ENCODE measurements at regions not wholly inside any gene's neighbourhood (a gene's known extent, or its start where the extent isn't known, plus 50 kb on each side); places are given as distances from the start of the nearest gene placed in this dataset.
"Not testable (repeated sequence)": the region's sequence is repeated elsewhere in the genome, so short reads cannot be mapped to it uniquely, and the experiment has no call there.

DNA sequence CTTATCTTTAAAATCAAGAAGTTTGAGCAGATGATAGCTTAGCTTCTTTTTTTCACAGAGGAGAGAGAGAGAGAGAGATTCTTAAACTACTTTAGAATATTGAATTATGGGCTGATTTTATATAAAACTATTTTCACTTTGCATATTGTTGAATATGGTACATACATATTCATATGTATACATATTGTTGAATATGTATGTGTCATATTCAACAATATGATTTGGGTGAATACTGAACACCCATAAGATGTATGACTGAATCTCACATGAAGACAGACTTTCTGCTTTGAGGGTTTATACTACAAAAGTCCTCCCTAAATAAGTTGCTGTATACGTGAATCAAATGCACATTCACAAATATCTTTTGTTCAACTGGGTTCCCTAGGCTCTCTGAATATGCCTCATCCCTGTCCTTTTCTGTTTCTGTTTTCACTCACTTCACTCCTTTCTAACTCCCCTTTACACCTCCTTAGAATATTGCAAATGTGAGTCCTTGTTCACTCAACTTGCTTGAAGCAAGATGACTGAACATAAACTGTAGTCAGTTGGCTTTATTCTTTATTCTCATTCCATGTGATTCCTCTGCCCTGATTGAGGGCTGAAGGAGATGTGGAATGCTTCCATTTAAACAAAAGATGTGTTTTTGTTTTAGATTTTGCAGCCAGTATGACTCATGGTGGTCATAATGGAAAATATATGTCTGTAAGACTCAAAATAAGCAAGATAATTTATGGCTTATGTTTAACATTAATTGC, 225.4 kb upstream of the DAB2 start:
- peak; percentile 52 for DNase-seq (ENCODE audit: low read depth)

DNA sequence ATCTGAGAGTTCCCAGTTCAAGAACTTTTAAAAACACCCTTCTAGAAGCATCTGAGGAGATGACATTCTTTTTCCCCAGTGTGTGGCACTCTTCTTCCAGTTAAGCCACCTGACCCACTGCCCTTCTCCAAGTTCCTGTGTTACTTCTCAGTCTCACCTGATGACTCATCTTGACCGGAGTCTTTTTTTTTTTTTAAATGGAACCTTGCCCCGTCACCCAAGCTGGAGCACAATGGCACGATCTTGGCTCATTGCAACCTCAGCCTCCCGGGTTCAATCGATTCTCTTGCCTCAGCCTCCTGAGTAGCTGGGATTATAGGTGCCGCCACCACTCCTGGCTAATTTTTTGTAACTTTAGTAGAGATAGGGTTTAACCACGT, 224.1 kb upstream of the DAB2 start:
- peak; percentile 84 for DNase-seq (ENCODE audit: low read depth)

DNA sequence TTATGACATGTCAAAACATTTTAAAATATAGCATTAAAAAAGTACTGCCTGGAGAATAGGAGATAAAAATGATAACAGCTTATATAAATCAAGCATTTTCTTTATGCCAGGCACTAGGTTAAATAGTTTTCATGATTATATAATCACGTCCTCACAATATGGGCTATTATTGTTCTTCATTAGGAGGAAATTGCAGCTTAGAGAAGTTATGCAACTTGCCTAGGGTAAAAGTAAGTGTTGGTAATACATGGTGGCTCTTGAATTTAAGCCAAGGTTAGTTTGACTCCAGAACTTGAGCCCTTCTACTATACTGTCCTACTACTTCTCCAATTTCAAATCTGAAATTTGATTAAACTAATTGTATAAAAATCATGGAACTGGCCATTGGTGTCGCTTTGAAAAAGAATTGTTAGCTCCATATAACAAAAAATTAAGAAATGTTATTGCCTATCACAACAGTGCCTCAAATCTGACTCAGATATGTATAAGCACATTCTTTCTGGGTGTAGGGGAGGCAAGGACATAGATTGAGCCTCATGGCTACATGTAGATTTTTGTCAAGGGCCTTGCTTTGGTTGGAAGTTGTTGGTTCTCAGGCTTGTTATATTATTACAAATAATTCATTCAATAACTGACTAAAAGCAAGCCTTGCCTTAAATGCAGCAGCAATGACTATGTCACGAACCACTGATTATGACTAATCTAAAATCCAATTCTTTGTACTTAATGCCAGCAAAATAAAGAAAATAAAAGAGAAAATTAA, 223.5 kb upstream of the DAB2 start:
- no peak for DNase-seq (ENCODE audit: low read depth)

DNA sequence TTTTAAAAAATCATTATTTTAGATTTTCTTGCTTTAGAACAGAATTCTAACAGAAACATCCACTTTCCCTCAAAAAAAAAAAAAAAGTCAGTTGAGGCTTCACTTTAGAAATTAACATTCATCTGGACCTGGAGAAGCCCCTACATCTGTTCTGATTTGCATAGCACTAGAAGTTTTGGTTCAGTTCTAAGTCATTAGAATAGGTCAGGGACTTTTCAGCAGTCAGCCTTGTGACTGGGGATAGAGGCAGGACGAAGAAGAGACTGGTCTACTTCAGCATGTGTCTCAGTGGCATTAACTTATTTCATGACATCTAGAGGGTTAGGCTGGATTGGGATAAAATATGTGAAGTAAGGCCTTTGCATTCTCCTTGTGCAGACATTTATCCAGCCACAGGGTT, 215.8 kb upstream of the DAB2 start:
- DNase-seq (ENCODE audit: low read depth) = no peak

- peak; percentile 88 for DNase-seq (ENCODE audit: low read depth)
Measured at GRCh38 chr5:39639618-39640089, 214.9 kb upstream of the DAB2 start.

DNA sequence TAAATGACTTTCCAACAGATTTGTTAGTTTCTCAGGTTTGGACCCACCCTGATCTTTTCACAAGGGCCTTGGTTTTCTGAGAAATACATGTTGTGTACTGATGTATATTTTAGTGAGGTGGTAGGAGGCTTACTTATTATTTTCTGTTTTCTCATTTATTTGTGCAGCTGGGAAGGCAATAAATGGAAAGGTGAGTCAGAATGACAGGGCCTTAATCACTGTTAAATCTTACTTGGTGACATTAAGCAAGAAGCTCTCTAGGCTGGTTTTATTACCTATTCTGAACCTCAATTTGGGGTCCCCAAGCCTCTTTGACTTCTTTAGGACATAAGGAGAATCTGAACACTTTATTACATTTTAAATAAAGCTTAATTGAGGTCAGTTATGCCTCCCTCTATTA, 214.0 kb upstream of the DAB2 start:
- peak; percentile 60 for DNase-seq (ENCODE audit: low read depth)

DNA sequence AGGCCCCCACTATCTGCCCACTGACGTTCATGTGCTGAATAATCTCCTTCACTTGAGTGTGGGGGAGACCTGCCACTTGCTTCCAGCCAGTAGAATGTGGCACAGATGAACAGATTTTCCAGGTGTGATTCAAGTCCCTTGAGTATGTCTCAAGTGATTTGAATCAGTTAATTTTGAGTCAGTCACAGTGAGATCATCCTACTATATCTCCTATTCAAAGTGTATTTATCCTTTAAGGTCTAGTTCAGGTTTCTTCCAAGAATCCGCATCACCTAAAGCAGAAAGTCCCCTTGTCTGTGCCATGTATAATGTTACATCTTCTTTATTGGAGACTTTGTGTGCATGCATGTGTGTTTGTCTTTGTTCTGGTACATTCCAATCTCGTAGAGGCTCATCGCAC, 208.3 kb upstream of the DAB2 start:
- DNase-seq (ENCODE audit: low read depth) = no peak

DNA sequence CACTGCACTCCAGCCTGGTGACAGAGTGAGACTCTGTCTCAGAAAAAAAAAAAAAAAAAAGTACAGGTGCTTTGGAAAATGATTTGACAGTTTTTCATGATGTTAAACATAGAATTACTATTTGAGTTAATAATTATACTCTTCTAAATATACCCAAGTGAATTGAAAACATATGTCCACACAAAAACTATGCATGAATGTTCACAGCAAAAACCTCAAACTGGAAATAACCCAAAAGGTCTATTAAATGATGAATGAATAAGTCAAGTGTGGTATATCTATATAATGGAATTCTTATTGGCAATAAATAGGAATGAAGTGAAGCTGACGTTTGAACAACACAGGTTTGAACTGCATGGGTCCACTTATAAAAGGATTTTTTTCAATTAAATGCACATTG, 207.2 kb upstream of the DAB2 start:
- no peak for DNase-seq (ENCODE audit: low read depth)

GRCh38 chr5:39629946-39630345, 205.2 kb upstream of the DAB2 start:
- DNase-seq (ENCODE audit: low read depth) = no peak

GRCh38 chr5:39628348-39628747, 203.6 kb upstream of the DAB2 start:
- DNase-seq (ENCODE audit: low read depth) = no peak

GRCh38 chr5:39624890-39625289, 200.1 kb upstream of the DAB2 start:
- no peak for DNase-seq (ENCODE audit: low read depth)

- DNase-seq (ENCODE audit: low read depth) = peak; percentile 59
Measured at GRCh38 chr5:39624268-39624886, 199.6 kb upstream of the DAB2 start.

DNA sequence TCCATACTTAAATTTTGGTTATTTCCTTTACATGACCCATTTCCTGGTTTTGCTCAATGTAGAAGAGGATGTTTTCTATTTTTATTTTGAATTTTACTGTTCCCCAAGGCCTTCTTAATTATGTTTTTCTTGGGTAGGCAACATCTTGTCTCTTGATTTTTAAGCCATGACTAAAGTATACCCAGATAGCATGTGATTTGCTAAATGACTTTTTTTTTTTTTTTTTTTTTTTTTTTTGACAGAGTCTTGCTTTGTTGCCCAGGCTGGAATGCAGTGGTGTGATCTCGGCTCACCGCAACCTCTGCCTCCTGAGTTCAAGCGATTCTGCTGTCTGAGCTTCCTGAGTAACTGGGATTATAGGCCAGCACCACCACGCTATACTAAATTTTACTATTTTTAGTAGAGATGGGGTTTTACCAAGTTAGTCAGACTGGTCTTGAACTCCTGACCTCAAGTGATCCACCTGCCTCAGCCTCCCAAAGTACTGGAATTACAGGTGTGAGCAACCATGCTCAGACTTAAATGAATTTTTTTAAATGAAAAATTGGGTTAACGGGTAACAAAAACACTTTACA, 198.6 kb upstream of the DAB2 start:
- DNase-seq (ENCODE audit: low read depth) = no peak

GRCh38 chr5:39622281-39622680, 197.5 kb upstream of the DAB2 start:
- no peak for DNase-seq (ENCODE audit: low read depth)

- no peak for DNase-seq (ENCODE audit: low read depth)
Measured at GRCh38 chr5:39619168-39619818, 194.5 kb upstream of the DAB2 start.

GRCh38 chr5:39618391-39618790, 193.6 kb upstream of the DAB2 start:
- DNase-seq (ENCODE audit: low read depth) = no peak

GRCh38 chr5:39616131-39616530, 191.4 kb upstream of the DAB2 start:
- DNase-seq (ENCODE audit: low read depth) = no peak

- not testable (repeated sequence) for DNase-seq (ENCODE audit: low read depth)
Measured at GRCh38 chr5:39611076-39611475, 186.3 kb upstream of the DAB2 start.

GRCh38 chr5:39608024-39608423, 183.2 kb upstream of the DAB2 start:
- DNase-seq (ENCODE audit: low read depth) = peak; percentile 4

DNA sequence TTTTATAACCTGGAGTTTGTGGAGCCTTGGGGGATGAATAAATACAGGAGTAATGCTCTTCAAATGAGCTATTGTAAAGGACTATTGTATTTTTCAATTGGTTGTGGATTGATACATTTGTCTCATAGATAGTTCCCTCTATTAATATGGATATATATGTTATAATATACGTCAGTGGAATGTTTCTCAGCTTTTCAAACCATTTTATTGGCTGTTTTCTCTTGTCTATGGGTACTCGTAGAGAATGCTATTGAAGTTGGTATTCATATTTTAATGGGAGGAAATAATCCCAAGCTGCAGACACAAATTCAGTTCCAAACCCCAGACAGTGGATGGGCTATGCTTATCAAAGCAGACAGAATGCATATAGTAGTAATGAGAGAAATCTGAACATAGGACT, 181.8 kb upstream of the DAB2 start:
- no peak for DNase-seq (ENCODE audit: low read depth)

GRCh38 chr5:39605588-39606575, 181.1 kb upstream of the DAB2 start:
- peak; percentile 50 for DNase-seq (ENCODE audit: low read depth)
